Stimulated activated CD8-positive, alpha-beta memory T cell treated with anti-CD3 and anti-CD28 coated beads, Interleukin-4, amount 100 ng/mL, for 1 hour (primary cell): ENCODE measurements at regions not wholly inside any gene's neighbourhood (a gene's known extent, or its start where the extent isn't known, plus 50 kb on each side); places are given as distances from the start of the nearest gene placed in this dataset.

Experiments
- DNase-seq, 2 donors: peaks; one replicate each; pipeline ENCODE4 v3.0.0-alpha.2; 2020; ENCODE audit warnings: low read depth in 2 of 2, low spot score in 1 of 2

- no peak for DNase-seq
These were observed 83.7 kb upstream of the ETV6 start for GRCh38 chr12:11565752-11566151.

- DNase-seq: no peak
These were observed 81.2 kb upstream of the ETV6 start for GRCh38 chr12:11568155-11568761.

GRCh38 chr12:11568762-11569478 is 80.6 kb upstream of the ETV6 start:
- DNase-seq: no peak

GRCh38 chr12:11569716-11570115 is 79.8 kb upstream of the ETV6 start:
- DNase-seq: no peak

- DNase-seq: no peak
These were observed 75.6 kb upstream of the ETV6 start for GRCh38 chr12:11573880-11574279.

GRCh38 chr12:11576104-11576503 is 73.4 kb upstream of the ETV6 start:
- DNase-seq: no peak

GRCh38 chr12:11577658-11578260 is 71.7 kb upstream of the ETV6 start:
- no peak for DNase-seq

GRCh38 chr12:11578461-11578993 is 70.9 kb upstream of the ETV6 start:
- no peak for DNase-seq

- DNase-seq: no peak
These were observed 69.2 kb upstream of the ETV6 start for GRCh38 chr12:11580125-11580751.

GRCh38 chr12:11581179-11581755 is 68.2 kb upstream of the ETV6 start:
- peak; percentile 51 to 52 for DNase-seq

- no peak for DNase-seq
These were observed 65.1 kb upstream of the ETV6 start for GRCh38 chr12:11584221-11584855.

- no peak for DNase-seq
These were observed 57.0 kb upstream of the ETV6 start for GRCh38 chr12:11592484-11592883.

- DNase-seq: no peak
These were observed 56.5 kb upstream of the ETV6 start for GRCh38 chr12:11593013-11593412.

- DNase-seq: no peak
These were observed 54.4 kb upstream of the ETV6 start for GRCh38 chr12:11595080-11595479.

- DNase-seq: no peak
These were observed 53.3 kb upstream of the ETV6 start for GRCh38 chr12:11596141-11596540.

- no peak for DNase-seq
These were observed 50.6 kb upstream of the ETV6 start for GRCh38 chr12:11598900-11599299.
